IMR-90 (cell line): ENCODE measurements at regions not wholly inside any gene's neighbourhood (a gene's known extent, or its start where the extent isn't known, plus 50 kb on each side); places are given as distances from the start of the nearest gene placed in this dataset.

Experiments
- ATAC-seq: fragments of 200-7000 bp; cut with Tn5 transposase; 2 replicates; pipeline ENCODE4 v1.9.1; 2020; ENCODE audit warnings: low read depth, mild to moderate bottlenecking, moderate library complexity
- BruUV-seq: library from RNA; stranded (reverse); fragments of 400-500 nt; replicated peaks from 2 replicates; lab custom pipeline; 2021; lab: Mats Ljungman, UMichigan
- CTCF ChIA-PET: fragments of 300-600 bp; formaldehyde crosslinking; extraction: SDS; loops from one replicate; lab custom pipeline; 2021; ENCODE audit warnings: antibody characterized with exemption; lab: Yijun Ruan, JAX
- POLR2A ChIA-PET: fragments of 300-600 bp; sonication (Branson Sonifier 250); formaldehyde crosslinking; loops from one replicate; lab custom pipeline; 2022; ENCODE audit warnings: antibody characterized with exemption; ENCODE audit not compliant: unreplicated experiment; lab: Charles Lee
- DNase-seq: peaks from one replicate; pipeline ENCODE4 v3.0.0; 2013
- H2AFZ ChIP-seq: replicated peaks from 2 replicates; pipeline ENCODE3; 2013; ENCODE audit warnings: low read length, mild to moderate bottlenecking; ENCODE audit not compliant: poor library complexity
- H2AK5ac ChIP-seq: 2 replicates; pipeline ENCODE4 v1.6.1; 2013; ENCODE audit warnings: low read depth, low read length, inconsistent platforms
- H2AK9ac ChIP-seq: replicated peaks from 2 replicates; pipeline ENCODE3; 2013; ENCODE audit warnings: mild to moderate bottlenecking, low read depth, low read length, moderate library complexity; ENCODE audit not compliant: poor library complexity
- H2BK120ac ChIP-seq: 2 replicates; pipeline ENCODE4 v1.6.1; 2013; ENCODE audit warnings: low read depth, low read length, inconsistent platforms
- H2BK15ac ChIP-seq: 3 replicates; pipeline ENCODE4 v1.6.1; 2013; ENCODE audit warnings: low read depth, low read length, inconsistent platforms
- H2BK20ac ChIP-seq: 2 replicates; pipeline ENCODE4 v1.6.1; 2013; ENCODE audit warnings: low read depth, mild to moderate bottlenecking, inconsistent platforms, low read length, moderate library complexity
- H2BK5ac ChIP-seq: 2 replicates; pipeline ENCODE4 v1.6.1; 2013; ENCODE audit warnings: mild to moderate bottlenecking, low read depth, low read length, inconsistent platforms; ENCODE audit not compliant: poor library complexity, severe bottlenecking
- H3K14ac ChIP-seq: replicated peaks from 2 replicates; pipeline ENCODE4 v1.6.1; 2013; ENCODE audit warnings: low read depth, low read length, inconsistent platforms
- H3K18ac ChIP-seq: 2 replicates; pipeline ENCODE4 v1.6.1; 2013; ENCODE audit warnings: low read depth, low read length, control low read depth
- H3K23ac ChIP-seq: 2 replicates; pipeline ENCODE4 v1.6.1; 2013; ENCODE audit warnings: low read depth, low read length, inconsistent platforms
- H3K27ac ChIP-seq: 2 replicates; pipeline ENCODE4 v1.5.1; 2013; ENCODE audit warnings: mild to moderate bottlenecking, control low read depth, low read length; ENCODE audit not compliant: insufficient read depth
- H3K27me3 ChIP-seq: 2 replicates; pipeline ENCODE4 v1.6.1; 2013; ENCODE audit warnings: low read length; ENCODE audit not compliant: control insufficient read depth, insufficient read depth
- H3K36me3 ChIP-seq: 2 replicates; pipeline ENCODE4 v1.6.1; 2013; ENCODE audit warnings: low read length, mixed read lengths; ENCODE audit not compliant: control insufficient read depth, insufficient read depth
- H3K4ac ChIP-seq: 2 replicates; pipeline ENCODE4 v1.6.1; 2013; ENCODE audit warnings: low read depth, low read length, inconsistent platforms
- H3K4me1 ChIP-seq: 2 replicates; pipeline ENCODE4 v1.6.1; 2013; ENCODE audit warnings: low read length, mixed read lengths; ENCODE audit not compliant: control insufficient read depth, insufficient read depth
- H3K4me2 ChIP-seq: 2 replicates; pipeline ENCODE4 v1.6.1; 2013; ENCODE audit warnings: low read depth, mild to moderate bottlenecking, control low read depth, low read length, moderate library complexity
- H3K4me3 ChIP-seq: 2 replicates; pipeline ENCODE4 v1.5.1; 2013; ENCODE audit warnings: low read depth, mild to moderate bottlenecking, control low read depth, low read length, moderate library complexity; ENCODE audit not compliant: insufficient read depth
- H3K56ac ChIP-seq: 2 replicates; pipeline ENCODE4 v1.6.1; 2013; ENCODE audit warnings: low read length, inconsistent platforms; ENCODE audit not compliant: insufficient read depth; ENCODE audit errors: extremely low read depth
- H3K79me1 ChIP-seq, 2 experiments: 2 replicates each; pipeline ENCODE4 v1.6.1; 2013; ENCODE audit warnings: low read length in 2 of 2, inconsistent platforms in 1 of 2, low read depth in 1 of 2
- H3K9ac ChIP-seq: 2 replicates; pipeline ENCODE4 v1.6.1; 2013; ENCODE audit warnings: low read depth, low read length, control low read depth
- H3K9me1 ChIP-seq: 2 replicates; pipeline ENCODE4 v1.6.1; 2013; ENCODE audit warnings: low read length, inconsistent platforms; ENCODE audit not compliant: insufficient read depth
- H3K9me3 ChIP-seq: 2 replicates; pipeline ENCODE4 v1.6.1; 2013; ENCODE audit warnings: low read length; ENCODE audit not compliant: control insufficient read depth, insufficient read depth
- H4K20me1 ChIP-seq: 2 replicates; pipeline ENCODE4 v1.6.1; 2013; ENCODE audit warnings: low read length, inconsistent platforms; ENCODE audit not compliant: insufficient read depth
- H4K5ac ChIP-seq: 2 replicates; pipeline ENCODE4 v1.6.1; 2013; ENCODE audit warnings: mild to moderate bottlenecking, low read depth, low read length, control low read depth
- H4K8ac ChIP-seq, 2 experiments: 2 replicates each; pipeline ENCODE4 v1.6.1; 2013; ENCODE audit warnings: low read depth in 2 of 2, low read length in 2 of 2, control low read depth in 1 of 2, inconsistent platforms in 1 of 2
- H4K91ac ChIP-seq: 2 replicates; pipeline ENCODE4 v1.6.1; 2013; ENCODE audit warnings: low read depth, low read length, inconsistent platforms; ENCODE audit not compliant: insufficient read depth
- BHLHE40 ChIP-seq: fragments of 150-350 bp; IDR thresholded peaks from 2 replicates; pipeline ENCODE4 v1.6.1; 2016; ENCODE audit warnings: mild to moderate bottlenecking, low read depth, low read length
- CEBPB ChIP-seq: IDR thresholded peaks from 2 replicates; pipeline ENCODE4 v1.6.1; 2012; ENCODE audit warnings: low read depth, low read length, improper control_type of control experiment
- CHD1 ChIP-seq: IDR thresholded peaks from 2 replicates; pipeline ENCODE4 v1.6.1; 2012; ENCODE audit warnings: low read depth, low read length, improper control_type of control experiment
- CTCF ChIP-seq: conservative IDR thresholded peaks from 2 replicates; pipeline ENCODE4 v1.5.1; 2012; ENCODE audit warnings: mild to moderate bottlenecking, low read depth, low read length, improper control_type of control experiment
- ELK1 ChIP-seq: fragments of 150-350 bp; IDR thresholded peaks from 2 replicates; pipeline ENCODE4 v1.6.1; 2016; ENCODE audit warnings: low read depth, mild to moderate bottlenecking, low read length, moderate library complexity, borderline replicate concordance
- MAFK ChIP-seq: IDR thresholded peaks from 2 replicates; pipeline ENCODE4 v1.6.1; 2012; ENCODE audit warnings: low read depth, low read length, improper control_type of control experiment
- MAZ ChIP-seq: IDR thresholded peaks from 2 replicates; pipeline ENCODE4 v1.6.1; 2012; ENCODE audit warnings: low read depth, mild to moderate bottlenecking, low read length, improper control_type of control experiment, moderate library complexity, borderline replicate concordance
- NFE2L2 ChIP-seq: fragments of 150-350 bp; IDR thresholded peaks from 2 replicates; pipeline ENCODE4 v1.6.1; 2016; ENCODE audit warnings: low read depth, mild to moderate bottlenecking, low read length
- RAD21 ChIP-seq: IDR thresholded peaks from 2 replicates; pipeline ENCODE4 v1.6.1; 2012; ENCODE audit warnings: low read length, improper control_type of control experiment
- RCOR1 ChIP-seq: IDR thresholded peaks from 2 replicates; pipeline ENCODE4 v1.6.1; 2012; ENCODE audit warnings: mild to moderate bottlenecking, low read length, improper control_type of control experiment; ENCODE audit not compliant: insufficient replicate concordance
- RFX5 ChIP-seq: IDR thresholded peaks from 2 replicates; pipeline ENCODE4 v1.8.0; 2012; ENCODE audit warnings: low read depth, mild to moderate bottlenecking, low read length, moderate library complexity
- SMC3 ChIP-seq: fragments of 150-350 bp; IDR thresholded peaks from 2 replicates; pipeline ENCODE4 v1.6.1; 2016; ENCODE audit warnings: low read depth, mild to moderate bottlenecking, antibody characterized with exemption, low read length, moderate library complexity
- USF2 ChIP-seq: fragments of 150-350 bp; IDR thresholded peaks from 2 replicates; pipeline ENCODE4 v1.6.1; 2017; ENCODE audit warnings: mild to moderate bottlenecking, antibody characterized with exemption, low read length, low read depth
- WGBS, 2 experiments: methylation state at CpG; one replicate each; pipeline versions ENCODE4 v1.1.5 to v1.1.7; 2013; ENCODE audit warnings: missing lambda C conversion rate in 2 of 2; ENCODE audit not compliant: insufficient read length in 1 of 2; ENCODE audit errors: extremely low coverage in 2 of 2; 5-methylcytosine and 5-hydroxymethylcytosine counted together
- dilution Hi-C: fragments of 300-500 bp; cut with HindIII; formaldehyde crosslinking; loops from one replicate; pipeline ENCODE4 v1.14.3; 2018; ENCODE audit warnings: low sequenced_read_pairs; ENCODE audit not compliant: unreplicated experiment
- in situ Hi-C: fragments of 300-500 bp; cut with MboI; formaldehyde crosslinking; loops from 3 replicates; pipeline ENCODE4 v1.14.3; 2019; ENCODE audit warnings: low sequenced_read_pairs, inconsistent platforms, mixed read lengths
- intact Hi-C: fragments of 100-400 bp; cut with micrococcal nuclease; formaldehyde crosslinking; loops from 2 replicates; pipeline ENCODE4 v1.10.0; 2022

GRCh38 chr4:184892999-184893398 is 67.2 kb upstream of the ACSL1 start:
- no peak overlapping the region for H3K18ac ChIP-seq
- no peak overlapping the region for H3K4ac ChIP-seq
- no peak overlapping the region for H3K23ac ChIP-seq
- no peaks in the 10 kb centered on the region for H4K20me1 ChIP-seq
- in situ Hi-C loops, result no loop called here
- no peak overlapping the region for H2BK120ac ChIP-seq
- BruUV-seq, result no TSS peak
- no peaks in the 10 kb centered on the region for H3K9me3 ChIP-seq
- no peaks in the 10 kb centered on the region for H3K79me1 ChIP-seq
- no peak overlapping the region for H4K91ac ChIP-seq
- ATAC-seq (no peak), DNase-seq (no peak)
- TF ChIP-seq ELK1 (no peak), CTCF (no peak), NFE2L2 (no peak), SMC3 (no peak), RAD21 (no peak), RCOR1 (no peak), BHLHE40 (no peak), MAFK (no peak), MAZ (no peak), USF2 (no peak), CEBPB (no peak), CHD1 (no peak), RFX5 (no peak)
- no peak overlapping the region for H3K27ac ChIP-seq
- H3K36me3 ChIP-seq, result no peaks in the 10 kb centered on the region
- no peak overlapping the region for H3K56ac ChIP-seq
- no peak overlapping the region for H2BK20ac ChIP-seq
- no peak overlapping the region for H2AK5ac ChIP-seq
- no peak overlapping the region for H2AFZ ChIP-seq
- dilution Hi-C loops, result no loop called here
- peaks cover 10% of the 10 kb centered on the region for H3K27me3 ChIP-seq
- no peaks in the 10 kb centered on the region for H3K4me1 ChIP-seq
- H3K4me3 ChIP-seq, result no peak overlapping the region
- H4K8ac ChIP-seq, result no peak overlapping the region
- no peak overlapping the region for H2BK5ac ChIP-seq
- H3K14ac ChIP-seq, result no peak overlapping the region
- no peak overlapping the region for H2BK15ac ChIP-seq
- no CpG with 5 or more reads among the region's 3 CpGs for WGBS, 2 experiments
- H3K9me1 ChIP-seq, result no peaks in the 10 kb centered on the region
- POLR2A ChIA-PET, result no interaction called here
- no peak overlapping the region for H3K4me2 ChIP-seq
- intact Hi-C loops, result no loop called here
- no peak overlapping the region for H4K5ac ChIP-seq
- H2AK9ac ChIP-seq, result no peak overlapping the region
- CTCF ChIA-PET, result interaction anchor here (1.4 kb wide), 1 partner anchor 147 kb away, joined by 3 read pairs; no protein-coding TSS in a partner anchor
- H3K9ac ChIP-seq, result no peak overlapping the region
